Activated CD8-positive, alpha-beta T cell treated with anti-CD3 and anti-CD28 coated beads for 36 hours (primary cell): ENCODE measurements at regions not wholly inside any gene's neighbourhood (a gene's known extent, or its start where the extent isn't known, plus 50 kb on each side); places are given as distances from the start of the nearest gene placed in this dataset.

Source experiments
- ATAC-seq: fragments of 200-7000 bp; cut with Tn5 transposase; one replicate; pipeline ENCODE4 v1.10.0; 2021; ENCODE audit warnings: mild to moderate bottlenecking, moderate library complexity
- CTCF ChIA-PET: fragments of 350-600 bp; sonication (Branson Sonifier 250); formaldehyde crosslinking; loops from one replicate; lab custom pipeline; 2021; ENCODE audit warnings: antibody characterized with exemption; lab: Charles Lee
- POLR2A ChIA-PET: fragments of 350-600 bp; sonication (Branson Sonifier 250); formaldehyde crosslinking; loops from one replicate; lab custom pipeline; 2021; ENCODE audit warnings: antibody characterized with exemption; lab: Charles Lee
- DNase-seq: peaks from one replicate; pipeline ENCODE4 v3.0.0-alpha.2; 2020
- H3K27ac Mint-ChIP-seq: one replicate; pipeline ENCODE4 v1.8.0; 2021; ENCODE audit warnings: mild to moderate bottlenecking, mixed read lengths
- H3K27me3 Mint-ChIP-seq: one replicate; pipeline ENCODE4 v1.8.0; 2021; ENCODE audit warnings: mixed read lengths
- H3K36me3 Mint-ChIP-seq: one replicate; pipeline ENCODE4 v1.8.0; 2021; ENCODE audit warnings: low read depth, mixed read lengths
- H3K4me1 Mint-ChIP-seq: one replicate; pipeline ENCODE4 v1.8.0; 2021; ENCODE audit warnings: low read depth, mixed read lengths
- H3K4me3 Mint-ChIP-seq: one replicate; pipeline ENCODE4 v1.8.0; 2021; ENCODE audit warnings: mild to moderate bottlenecking, moderate library complexity, mixed read lengths
- H3K9me3 Mint-ChIP-seq: one replicate; pipeline ENCODE4 v1.8.0; 2021; ENCODE audit warnings: mixed read lengths
- intact Hi-C: fragments of 100-400 bp; cut with micrococcal nuclease; formaldehyde crosslinking; loops from one replicate; pipeline ENCODE4 v1.10.0; 2022
- TF ChIP-seq, protein P1 (sequence below): fragments of 200-600 bp; IDR thresholded peaks from one replicate; pipeline ENCODE4 v1.8.0; 2022; ENCODE audit warnings: antibody characterized with exemption, mild to moderate bottlenecking

DNA sequence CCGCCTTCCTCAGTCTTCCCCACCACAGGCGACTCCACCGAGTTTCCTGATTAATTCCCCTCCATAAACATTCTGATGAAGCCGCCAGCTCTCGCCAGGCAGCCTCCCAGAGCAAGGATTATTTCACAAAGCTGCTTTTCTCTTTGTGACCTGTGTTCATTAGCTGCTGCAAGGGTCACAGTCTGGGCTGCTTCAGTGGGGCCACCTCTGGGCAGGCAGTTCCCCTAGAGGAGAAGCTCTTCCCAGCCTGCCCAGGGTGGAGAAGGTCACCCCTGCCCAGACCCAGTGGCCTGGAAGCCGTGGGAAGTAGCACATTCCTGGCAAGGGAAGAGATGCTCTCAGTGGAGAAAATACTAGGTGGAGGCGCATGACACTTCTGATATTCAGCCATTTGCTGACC is 58.4 kb upstream of the RAPGEF1 start:
- ATAC-seq (no peak), DNase-seq (no peak)
- Mint-ChIP-seq H3K4me1 (no peaks in the 10 kb centered on the region), H3K4me3 (no peak overlapping the region), H3K36me3 (no peaks in the 10 kb centered on the region), H3K27ac (no peak overlapping the region), H3K27me3 (peaks cover 14% of the 10 kb centered on the region), H3K9me3 (peaks cover 3% of the 10 kb centered on the region)
- CTCF ChIA-PET = no interaction called here
- TF ChIP-seq, protein P1, sequence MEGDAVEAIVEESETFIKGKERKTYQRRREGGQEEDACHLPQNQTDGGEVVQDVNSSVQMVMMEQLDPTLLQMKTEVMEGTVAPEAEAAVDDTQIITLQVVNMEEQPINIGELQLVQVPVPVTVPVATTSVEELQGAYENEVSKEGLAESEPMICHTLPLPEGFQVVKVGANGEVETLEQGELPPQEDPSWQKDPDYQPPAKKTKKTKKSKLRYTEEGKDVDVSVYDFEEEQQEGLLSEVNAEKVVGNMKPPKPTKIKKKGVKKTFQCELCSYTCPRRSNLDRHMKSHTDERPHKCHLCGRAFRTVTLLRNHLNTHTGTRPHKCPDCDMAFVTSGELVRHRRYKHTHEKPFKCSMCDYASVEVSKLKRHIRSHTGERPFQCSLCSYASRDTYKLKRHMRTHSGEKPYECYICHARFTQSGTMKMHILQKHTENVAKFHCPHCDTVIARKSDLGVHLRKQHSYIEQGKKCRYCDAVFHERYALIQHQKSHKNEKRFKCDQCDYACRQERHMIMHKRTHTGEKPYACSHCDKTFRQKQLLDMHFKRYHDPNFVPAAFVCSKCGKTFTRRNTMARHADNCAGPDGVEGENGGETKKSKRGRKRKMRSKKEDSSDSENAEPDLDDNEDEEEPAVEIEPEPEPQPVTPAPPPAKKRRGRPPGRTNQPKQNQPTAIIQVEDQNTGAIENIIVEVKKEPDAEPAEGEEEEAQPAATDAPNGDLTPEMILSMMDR = no peak
- intact Hi-C loops = no loop called here
- POLR2A ChIA-PET = no interaction called here

DNA sequence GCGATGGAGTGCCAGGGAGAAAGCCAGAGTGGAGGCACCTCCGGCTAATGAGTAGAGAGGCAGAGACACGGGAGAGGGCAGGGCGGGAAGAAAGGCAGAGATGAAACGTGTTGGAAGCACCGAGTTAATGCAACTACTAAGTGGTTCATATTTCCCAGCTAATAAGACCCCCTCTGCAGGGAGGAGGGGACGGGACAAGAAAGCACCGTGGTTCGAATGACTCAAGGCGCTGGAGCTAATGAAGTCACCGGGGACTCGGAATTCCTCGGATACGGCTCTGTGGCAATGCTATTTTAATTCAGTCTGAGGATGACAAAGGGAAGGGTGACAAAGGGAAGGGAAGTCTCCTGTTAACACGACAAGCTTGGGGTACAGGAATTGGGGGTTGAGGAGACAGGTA is 54.5 kb upstream of the RAPGEF1 start:
- TF ChIP-seq, protein P1 = no peak
- H3K4me3 Mint-ChIP-seq = no peak overlapping the region
- ATAC-seq = no peak
- no peaks in the 10 kb centered on the region for H3K36me3 Mint-ChIP-seq
- H3K27me3 Mint-ChIP-seq = peaks cover 12% of the 10 kb centered on the region
- H3K4me1 Mint-ChIP-seq = no peaks in the 10 kb centered on the region
- H3K27ac Mint-ChIP-seq = no peak overlapping the region
- no peak for DNase-seq
- peaks cover 3% of the 10 kb centered on the region for H3K9me3 Mint-ChIP-seq
- ChIA-PET POLR2A (no interaction called here), CTCF (interaction anchor here (0.8 kb wide), 1 partner anchor 32 kb away, joined by 3 read pairs; no protein-coding TSS in a partner anchor)
- intact Hi-C loops = no loop called here

DNA sequence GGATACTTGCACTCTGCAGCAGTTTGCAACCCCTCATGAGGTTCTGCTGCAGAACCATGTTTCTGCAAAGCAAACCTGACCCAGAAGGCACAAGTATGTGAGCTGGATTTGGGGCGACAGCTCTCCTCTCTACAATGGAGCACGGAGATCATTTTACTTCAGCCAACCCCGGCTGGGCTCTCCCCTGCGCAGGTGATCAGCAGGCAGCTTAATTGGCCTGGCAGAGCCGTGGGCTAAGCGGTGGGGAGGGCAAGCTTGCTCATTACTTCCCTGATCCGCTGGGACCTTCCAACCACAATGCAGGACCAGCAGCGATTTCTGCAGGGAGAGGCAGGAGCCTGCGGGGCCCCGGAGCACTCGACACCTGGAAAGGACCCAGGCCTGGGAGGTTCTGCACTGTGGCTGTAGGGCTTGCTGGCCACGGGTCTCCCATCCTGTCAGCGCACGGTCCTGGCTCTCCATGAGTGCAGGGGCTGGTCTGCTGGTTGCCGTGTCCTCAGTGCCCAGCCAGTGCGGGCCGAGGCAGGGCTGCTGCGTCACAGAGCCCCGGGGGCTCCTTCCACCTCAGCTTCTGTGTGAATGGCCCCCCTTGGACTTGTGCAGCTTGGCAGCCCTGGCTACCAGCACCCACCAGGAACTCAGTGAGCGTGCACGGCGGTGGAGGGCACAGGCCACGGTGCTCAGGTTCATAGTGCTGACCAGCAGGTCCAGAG is 51.8 kb upstream of the RAPGEF1 start:
- TF ChIP-seq, protein P1 = no peak
- Mint-ChIP-seq H3K36me3 (no peaks in the 10 kb centered on the region), H3K9me3 (no peaks in the 10 kb centered on the region), H3K27me3 (peaks cover 26% of the 10 kb centered on the region), H3K4me3 (no peak overlapping the region), H3K27ac (no peak overlapping the region), H3K4me1 (no peaks in the 10 kb centered on the region)
- ChIA-PET POLR2A (no interaction called here), CTCF (no interaction called here)
- DNase-seq = no peak
- ATAC-seq = no peak
- intact Hi-C loops = no loop called here
